Left ventricle myocardium inferior (tissue), 1 donor: ENCODE measurements at regions not wholly inside any gene's neighbourhood (a gene's known extent, or its start where the extent isn't known, plus 50 kb on each side); places are given as distances from the start of the nearest gene placed in this dataset.

Experiments used
- DNase-seq: peaks from one replicate; pipeline ENCODE4 v3.0.0-alpha.2; 2020
- H3K27ac ChIP-seq: fragments of 200-600 bp; replicated peaks from 2 replicates; pipeline ENCODE4 v1.8.0; 2021
- H3K27me3 ChIP-seq: fragments of 200-600 bp; 2 replicates; pipeline ENCODE4 v1.8.0; 2021; ENCODE audit warnings: low read depth
- H3K36me3 ChIP-seq: fragments of 200-600 bp; 2 replicates; pipeline ENCODE4 v1.8.0; 2021
- H3K4me1 ChIP-seq: fragments of 200-600 bp; 2 replicates; pipeline ENCODE4 v1.8.0; 2021
- H3K4me3 ChIP-seq: fragments of 200-600 bp; 2 replicates; pipeline ENCODE4 v1.8.0; 2021; ENCODE audit warnings: mild to moderate bottlenecking, moderate library complexity
- H3K9me3 ChIP-seq: fragments of 200-600 bp; replicated peaks from 2 replicates; pipeline ENCODE4 v1.8.0; 2021
- CTCF ChIP-seq: fragments of 200-600 bp; IDR thresholded peaks from 2 replicates; pipeline ENCODE4 v1.8.0; 2021; ENCODE audit warnings: antibody characterized with exemption, mild to moderate bottlenecking, borderline replicate concordance
- intact Hi-C: fragments of 100-400 bp; cut with micrococcal nuclease; formaldehyde crosslinking; loops from one replicate; pipeline ENCODE4 v1.11.0; 2022
- donor health status: DM: no; HTN: yes; CAD: no; lungs with severe emphysema.

- Histone ChIP-seq H3K4me3 (no peak overlapping the region), H3K27ac (no peak overlapping the region), H3K36me3 (no peaks in the 10 kb centered on the region), H3K4me1 (no peaks in the 10 kb centered on the region), H3K27me3 (no peaks in the 10 kb centered on the region), H3K9me3 (peaks cover 26% of the 10 kb centered on the region)
- no peak for DNase-seq
- intact Hi-C loops, result no loop called here
- TF ChIP-seq CTCF, result no peak
Observed at GRCh38 chr9:90988318-90988717, 186.7 kb downstream of the SYK start.

GRCh38 chr9:90991953-90992352 is 190.3 kb downstream of the SYK start:
- Histone ChIP-seq H3K27ac (no peak overlapping the region), H3K27me3 (no peaks in the 10 kb centered on the region), H3K4me1 (no peaks in the 10 kb centered on the region), H3K9me3 (peaks cover 36% of the 10 kb centered on the region), H3K36me3 (no peaks in the 10 kb centered on the region), H3K4me3 (no peak overlapping the region)
- intact Hi-C loops, result no loop called here
- no peak for DNase-seq
- TF ChIP-seq CTCF, result no peak

GRCh38 chr9:90995516-90995915 is 193.9 kb downstream of the SYK start:
- no peak for DNase-seq
- H3K27ac ChIP-seq, result no peak overlapping the region
- no peaks in the 10 kb centered on the region for H3K36me3 ChIP-seq
- H3K9me3 ChIP-seq, result peaks cover 25% of the 10 kb centered on the region
- no peaks in the 10 kb centered on the region for H3K27me3 ChIP-seq
- peaks cover 5% of the 10 kb centered on the region for H3K4me1 ChIP-seq
- no peak for TF ChIP-seq CTCF
- no peak overlapping the region for H3K4me3 ChIP-seq
- intact Hi-C loops, result no loop called here

GRCh38 chr9:90996154-90997065 is 194.8 kb downstream of the SYK start:
- H3K9me3 ChIP-seq, result peaks cover 16% of the 10 kb centered on the region
- no peak for DNase-seq
- no peaks in the 10 kb centered on the region for H3K36me3 ChIP-seq
- no peak overlapping the region for H3K4me3 ChIP-seq
- intact Hi-C loops, result no loop called here
- H3K4me1 ChIP-seq, result peaks cover 5% of the 10 kb centered on the region
- H3K27ac ChIP-seq, result no peak overlapping the region
- no peaks in the 10 kb centered on the region for H3K27me3 ChIP-seq
- TF ChIP-seq CTCF, result no peak

GRCh38 chr9:90998573-90998972 is 197.0 kb downstream of the SYK start:
- H3K27ac ChIP-seq, result no peak overlapping the region
- H3K4me3 ChIP-seq, result no peak overlapping the region
- no peak for TF ChIP-seq CTCF
- DNase-seq, result no peak
- no peaks in the 10 kb centered on the region for H3K36me3 ChIP-seq
- intact Hi-C loops, result no loop called here
- no peaks in the 10 kb centered on the region for H3K27me3 ChIP-seq
- peaks cover 13% of the 10 kb centered on the region for H3K9me3 ChIP-seq
- H3K4me1 ChIP-seq, result peaks cover 5% of the 10 kb centered on the region
